Sigmoid colon (tissue), 6 donors: ENCODE measurements at regions not wholly inside any gene's neighbourhood (a gene's known extent, or its start where the extent isn't known, plus 50 kb on each side); places are given as distances from the start of the nearest gene placed in this dataset.

ENCODE experiments used
- DNase-seq: peaks from one replicate; pipeline ENCODE4 v3.0.0-alpha.2; 2019
- H3K27ac ChIP-seq, 4 donors: fragments of 200-600 bp; sonication (generic); one replicate each; pipeline ENCODE4 v1.5.1; 2016 to 2019; ENCODE audit warnings: mild to moderate bottlenecking in 1 of 4
- H3K27me3 ChIP-seq, 3 donors: fragments of 200-600 bp; sonication (generic); one replicate each; pipeline ENCODE4 v1.5.1; 2019; ENCODE audit warnings: mild to moderate bottlenecking in 1 of 3
- H3K36me3 ChIP-seq, 4 donors: fragments of 200-600 bp; sonication (generic); one replicate each; pipeline ENCODE4 v1.5.1; 2016 to 2019
- H3K4me1 ChIP-seq, 4 donors: fragments of 200-600 bp; sonication (generic); one replicate each; pipeline ENCODE4 v1.5.1; 2017 to 2019
- H3K4me3 ChIP-seq, 4 donors: fragments of 200-600 bp; sonication (generic); one replicate each; pipeline ENCODE4 v1.5.1; 2017 to 2019; ENCODE audit warnings: mild to moderate bottlenecking in 2 of 4, moderate library complexity in 1 of 4
- H3K9me3 ChIP-seq, 4 donors: fragments of 200-600 bp in 3 of 4; sonication (generic) in 3 of 4; one replicate each; pipeline versions ENCODE4 v1.5.1 to v1.6.1; 2013 to 2019
- EP300 ChIP-seq, 4 donors: sonication (generic); formaldehyde crosslinking; IDR thresholded peaks; one replicate each; pipeline ENCODE4 v1.6.1; 2017; ENCODE audit warnings: antibody characterized with exemption in 4 of 4
- POLR2A ChIP-seq, 2 donors: fragments of 450-650 bp; IDR thresholded peaks; one replicate each; pipeline ENCODE4 v1.6.1; 2016; ENCODE audit warnings: antibody characterized with exemption in 2 of 2, mild to moderate bottlenecking in 2 of 2, moderate library complexity in 2 of 2
- POLR2AphosphoS5 ChIP-seq, 4 donors: sonication (generic); formaldehyde crosslinking; IDR thresholded peaks; one replicate each; pipeline ENCODE4 v1.6.1; 2017; ENCODE audit warnings: antibody characterized with exemption in 4 of 4
- WGBS, 2 donors: extraction: QIAGEN DNeasy Blood & Tissue Kit; methylation state at CpG; one replicate each; pipeline ENCODE4 v1.1.7; 2013; 5-methylcytosine and 5-hydroxymethylcytosine counted together
- intact Hi-C: fragments of 100-400 bp; cut with DNase I; formaldehyde crosslinking; loops from one replicate; pipeline ENCODE4 v1.15.1; 2023
- TF ChIP-seq, protein P1 (sequence below), 4 experiments: fragments of 450-650 bp in 3 of 4; fragments of 200-600 bp in 1 of 4; IDR thresholded peaks; one replicate each; pipeline ENCODE4 v1.5.1; 2016 to 2019; ENCODE audit warnings: antibody characterized with exemption in 4 of 4, mild to moderate bottlenecking in 3 of 4, moderate library complexity in 2 of 4
- donor health status: healthy with polysubstance abuse.
- donor health status: healthy.

DNA sequence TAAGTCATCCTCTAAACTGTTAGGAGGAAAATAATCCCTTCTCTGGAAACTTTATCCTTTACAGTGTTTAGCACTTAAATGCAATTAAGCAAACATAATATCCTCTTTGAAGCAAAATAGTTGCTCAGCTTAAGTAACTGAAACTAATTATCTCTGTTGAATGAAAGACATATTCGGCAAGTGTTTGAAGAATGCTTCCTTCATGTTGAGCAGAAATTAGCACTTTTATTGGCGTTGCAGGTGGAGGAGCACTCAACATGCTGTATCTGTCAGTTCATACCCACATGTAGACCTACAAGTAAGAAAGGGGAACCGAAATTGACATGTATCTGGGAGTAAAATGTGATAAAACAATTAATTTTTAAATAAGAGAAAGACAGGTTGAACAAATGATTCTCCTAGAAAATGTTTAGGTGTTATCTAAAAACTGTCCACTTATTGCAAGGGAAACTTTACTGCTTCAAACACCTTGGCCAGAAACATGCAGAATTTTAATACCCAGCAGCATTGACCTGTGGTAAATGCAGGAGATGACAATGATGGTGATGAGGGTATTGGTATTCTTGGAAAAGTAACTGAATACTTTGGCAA, 987.0 kb upstream of the MAP3K7 start:
- Histone ChIP-seq H3K36me3 (no peaks in the 10 kb centered on the region), H3K4me1 (no peaks in the 10 kb centered on the region), H3K27me3 (no peaks in the 10 kb centered on the region), H3K27ac (no peak overlapping the region), H3K9me3 (no peaks in the 10 kb centered on the region), H3K4me3 (no peak overlapping the region)
- WGBS, 2 donors: 60 to 78% methylated on average over 3 of the region's 3 CpGs
- no peak for TF ChIP-seq POLR2AphosphoS5 (IDR thresholded peaks at IDR 0.05)
- TF ChIP-seq POLR2A (IDR thresholded peaks at IDR 0.05): no peak
- TF ChIP-seq, protein P1, sequence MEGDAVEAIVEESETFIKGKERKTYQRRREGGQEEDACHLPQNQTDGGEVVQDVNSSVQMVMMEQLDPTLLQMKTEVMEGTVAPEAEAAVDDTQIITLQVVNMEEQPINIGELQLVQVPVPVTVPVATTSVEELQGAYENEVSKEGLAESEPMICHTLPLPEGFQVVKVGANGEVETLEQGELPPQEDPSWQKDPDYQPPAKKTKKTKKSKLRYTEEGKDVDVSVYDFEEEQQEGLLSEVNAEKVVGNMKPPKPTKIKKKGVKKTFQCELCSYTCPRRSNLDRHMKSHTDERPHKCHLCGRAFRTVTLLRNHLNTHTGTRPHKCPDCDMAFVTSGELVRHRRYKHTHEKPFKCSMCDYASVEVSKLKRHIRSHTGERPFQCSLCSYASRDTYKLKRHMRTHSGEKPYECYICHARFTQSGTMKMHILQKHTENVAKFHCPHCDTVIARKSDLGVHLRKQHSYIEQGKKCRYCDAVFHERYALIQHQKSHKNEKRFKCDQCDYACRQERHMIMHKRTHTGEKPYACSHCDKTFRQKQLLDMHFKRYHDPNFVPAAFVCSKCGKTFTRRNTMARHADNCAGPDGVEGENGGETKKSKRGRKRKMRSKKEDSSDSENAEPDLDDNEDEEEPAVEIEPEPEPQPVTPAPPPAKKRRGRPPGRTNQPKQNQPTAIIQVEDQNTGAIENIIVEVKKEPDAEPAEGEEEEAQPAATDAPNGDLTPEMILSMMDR (IDR thresholded peaks at IDR 0.05): no peak
- no peak for TF ChIP-seq EP300 (IDR thresholded peaks at IDR 0.05)
- DNase-seq: no peak
- intact Hi-C loops: no loop called here

DNA sequence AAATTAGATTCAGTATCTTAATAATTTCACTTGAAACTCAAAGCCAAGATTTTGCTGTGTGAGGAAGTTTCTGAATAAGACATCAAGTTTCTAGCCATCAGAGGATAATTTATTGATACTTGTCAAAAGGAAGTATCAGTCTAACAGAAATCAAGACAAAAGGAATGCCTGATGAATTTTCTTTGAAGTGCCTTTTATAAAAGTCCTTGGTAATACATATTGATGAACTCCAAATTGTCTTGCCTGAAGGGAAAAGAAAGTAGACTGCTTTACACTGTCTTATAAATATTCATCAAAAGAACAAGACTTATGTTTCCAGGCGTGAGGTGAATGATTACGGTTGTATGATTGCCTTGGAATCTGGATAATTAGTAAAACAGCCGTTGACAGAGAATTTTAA, 986.0 kb upstream of the MAP3K7 start:
- no peak for DNase-seq
- Histone ChIP-seq H3K36me3 (no peaks in the 10 kb centered on the region), H3K4me3 (no peak overlapping the region), H3K9me3 (no peaks in the 10 kb centered on the region), H3K27ac (no peak overlapping the region), H3K4me1 (no peaks in the 10 kb centered on the region), H3K27me3 (no peaks in the 10 kb centered on the region)
- intact Hi-C loops: no loop called here
- TF ChIP-seq POLR2AphosphoS5 (IDR thresholded peaks at IDR 0.05): no peak
- 84 to 90% methylated on average over 3 of the region's 3 CpGs for WGBS, 2 donors

DNA sequence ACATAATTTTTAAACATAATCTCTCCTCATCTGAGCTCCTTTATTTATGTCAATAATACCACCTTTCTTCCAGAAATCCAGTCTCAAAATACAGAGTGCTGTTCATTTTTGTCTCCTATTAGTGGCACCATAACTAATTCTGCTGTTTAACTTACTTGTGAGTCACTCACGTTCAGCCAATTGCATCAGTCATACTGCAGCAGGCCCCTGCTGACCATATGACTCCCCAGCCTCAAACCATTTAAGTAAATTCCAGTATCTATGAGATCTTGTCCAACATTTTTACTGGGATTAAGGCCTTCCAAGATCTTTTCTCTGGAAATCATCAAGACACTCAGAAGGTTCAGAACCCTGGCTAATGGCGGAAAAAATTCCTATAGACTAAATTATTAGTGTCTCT, 982.2 kb upstream of the MAP3K7 start:
- TF ChIP-seq EP300 (IDR thresholded peaks at IDR 0.05): no peak
- Histone ChIP-seq H3K9me3 (no peaks in the 10 kb centered on the region), H3K4me1 (no peaks in the 10 kb centered on the region), H3K36me3 (no peaks in the 10 kb centered on the region), H3K27ac (no peak overlapping the region), H3K4me3 (no peak overlapping the region), H3K27me3 (no peaks in the 10 kb centered on the region)
- WGBS, 2 donors: 75 to 76% methylated on average over 2 of the region's 2 CpGs
- DNase-seq: no peak
- intact Hi-C loops: no loop called here

- Histone ChIP-seq H3K4me3 (no peak overlapping the region), H3K27ac (no peak overlapping the region), H3K4me1 (no peaks in the 10 kb centered on the region), H3K9me3 (no peaks in the 10 kb centered on the region), H3K27me3 (no peaks in the 10 kb centered on the region), H3K36me3 (no peaks in the 10 kb centered on the region)
- TF ChIP-seq POLR2AphosphoS5 (IDR thresholded peaks at IDR 0.05): no peak
- no peak for TF ChIP-seq EP300 (IDR thresholded peaks at IDR 0.05)
- no peak for TF ChIP-seq POLR2A (IDR thresholded peaks at IDR 0.05)
- TF ChIP-seq, protein P1 (IDR thresholded peaks at IDR 0.05): no peak
- DNase-seq: no peak
- intact Hi-C loops: no loop called here
Observed at GRCh38 chr6:91566467-91566866, 979.6 kb upstream of the MAP3K7 start.

DNA sequence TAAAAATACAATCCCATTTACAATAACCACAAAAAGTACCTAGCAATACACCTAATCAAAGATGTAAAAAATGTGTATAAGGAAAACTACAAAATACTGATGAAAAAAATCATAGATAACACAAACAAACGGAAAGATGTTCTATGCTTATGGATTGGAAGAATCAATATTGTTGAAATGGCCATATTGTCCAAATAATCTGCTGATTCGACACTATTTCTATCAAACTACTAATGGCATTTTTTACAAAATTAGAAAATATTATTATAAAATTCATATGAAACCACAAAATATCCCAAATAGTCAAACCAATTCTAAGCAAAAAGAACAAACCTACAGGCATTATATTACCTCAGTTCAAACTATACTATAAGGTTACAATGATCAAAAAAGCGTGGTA, 978.3 kb upstream of the MAP3K7 start:
- intact Hi-C loops: no loop called here
- Histone ChIP-seq H3K4me1 (no peaks in the 10 kb centered on the region), H3K9me3 (no peaks in the 10 kb centered on the region), H3K36me3 (no peaks in the 10 kb centered on the region), H3K27ac (no peak overlapping the region), H3K27me3 (no peaks in the 10 kb centered on the region), H3K4me3 (no peak overlapping the region)
- DNase-seq: no peak
- WGBS, 2 donors: 60 to 76% methylated on average over 3 of the region's 3 CpGs
- TF ChIP-seq EP300 (IDR thresholded peaks at IDR 0.05) (no peak), POLR2AphosphoS5 (IDR thresholded peaks at IDR 0.05) (no peak), POLR2A (IDR thresholded peaks at IDR 0.05) (no peak)
- TF ChIP-seq, protein P1 (IDR thresholded peaks at IDR 0.05): no peak

DNA sequence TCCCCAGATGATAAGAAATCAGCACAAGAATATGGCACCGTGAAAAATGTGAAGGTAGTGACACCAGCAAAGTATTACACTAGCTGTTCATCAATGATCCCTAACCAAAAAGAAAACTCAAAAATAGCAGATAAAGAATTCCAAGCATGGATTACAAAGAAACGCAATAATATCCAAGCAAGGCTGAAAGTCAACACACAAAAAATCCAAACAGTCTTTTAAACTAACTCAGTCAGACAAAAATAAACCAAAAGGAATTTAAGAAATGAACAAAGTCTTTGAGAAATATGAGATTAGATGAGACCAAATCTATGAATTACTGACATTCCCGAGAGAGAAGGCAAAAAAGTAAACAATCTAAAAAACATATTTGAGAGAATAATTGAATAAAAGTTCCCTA, 976.1 kb upstream of the MAP3K7 start:
- no peak overlapping the region for H3K27ac ChIP-seq
- DNase-seq: no peak
- intact Hi-C loops: no loop called here
- H3K4me1 ChIP-seq: no peaks in the 10 kb centered on the region
- TF ChIP-seq EP300 (IDR thresholded peaks at IDR 0.05): no peak
- no peak for TF ChIP-seq POLR2AphosphoS5 (IDR thresholded peaks at IDR 0.05)
- TF ChIP-seq, protein P1 (IDR thresholded peaks at IDR 0.05): no peak
- TF ChIP-seq POLR2A (IDR thresholded peaks at IDR 0.05): no peak
- WGBS, 2 donors: 81 to 84% methylated on average over 3 of the region's 3 CpGs
- H3K9me3 ChIP-seq: peaks cover 0 to 3% (median 1%) of the 10 kb centered on the region in 4 donors
- no peaks in the 10 kb centered on the region for H3K36me3 ChIP-seq
- H3K27me3 ChIP-seq: no peaks in the 10 kb centered on the region
- H3K4me3 ChIP-seq: no peak overlapping the region
